Sciatic nerve (tissue), 2 donors: ENCODE measurements at regions not wholly inside any gene's neighbourhood (a gene's known extent, or its start where the extent isn't known, plus 50 kb on each side); places are given as distances from the start of the nearest gene placed in this dataset.

ENCODE experiments used
- ATAC-seq: fragments of 200-7000 bp; cut with Tn5 transposase; one replicate; pipeline ENCODE4 v1.9.1; 2020; ENCODE audit warnings: mild to moderate bottlenecking, moderate library complexity
- DNase-seq: peaks from one replicate; pipeline ENCODE4 v3.0.0-alpha.2; 2020; ENCODE audit warnings: low spot score
- intact Hi-C: fragments of 100-400 bp; cut with DNase I; formaldehyde crosslinking; loops from one replicate; pipeline ENCODE4 v1.14.2; 2022
- donor health status: DM: no; HTN: no; CAD: no.
- donor health status: DM: no; HTN: no; CAD: no.

DNA sequence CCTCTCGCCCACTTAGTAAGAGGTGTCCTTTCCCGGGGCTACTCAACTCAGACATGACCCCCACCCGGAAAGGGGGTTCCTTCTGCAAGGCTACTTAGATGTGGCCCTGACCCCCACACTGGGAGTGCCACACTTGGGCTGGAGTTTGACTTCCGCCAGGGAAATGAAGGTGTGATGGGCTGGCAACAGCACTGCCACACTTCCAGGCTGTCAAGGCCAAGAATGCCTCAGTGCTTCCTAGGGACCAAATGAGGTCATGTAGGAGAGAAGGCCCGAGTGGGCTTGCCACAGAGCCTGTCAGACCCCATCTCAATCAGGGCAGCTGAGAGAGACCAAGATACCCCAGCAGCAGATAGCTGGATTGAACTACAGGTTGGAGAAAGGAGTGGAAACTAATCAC lies 55.5 kb downstream of the DRD1 start:
- intact Hi-C loops = no loop called here
- DNase-seq = no peak
- no peak for ATAC-seq

DNA sequence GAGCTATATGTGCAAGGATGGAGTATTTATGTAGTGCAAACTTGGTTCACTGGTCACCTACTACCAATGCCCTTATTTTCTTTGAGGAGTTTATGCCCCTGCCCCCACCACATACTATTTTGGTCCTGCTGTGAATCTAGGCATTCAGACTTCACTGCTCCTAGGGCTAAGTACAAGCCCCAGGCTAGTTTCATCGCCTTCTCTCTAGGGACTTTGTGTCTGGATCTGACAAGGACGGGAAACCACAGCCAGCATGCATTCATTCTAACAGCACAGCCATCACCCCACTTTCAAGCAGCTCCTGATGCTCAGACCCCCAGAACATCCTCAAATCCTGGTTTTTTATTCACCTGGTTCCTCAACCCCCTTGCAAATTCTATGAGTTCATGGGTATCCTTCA lies 56.8 kb downstream of the DRD1 start:
- ATAC-seq (no peak), DNase-seq (no peak)
- intact Hi-C loops = no loop called here

DNA sequence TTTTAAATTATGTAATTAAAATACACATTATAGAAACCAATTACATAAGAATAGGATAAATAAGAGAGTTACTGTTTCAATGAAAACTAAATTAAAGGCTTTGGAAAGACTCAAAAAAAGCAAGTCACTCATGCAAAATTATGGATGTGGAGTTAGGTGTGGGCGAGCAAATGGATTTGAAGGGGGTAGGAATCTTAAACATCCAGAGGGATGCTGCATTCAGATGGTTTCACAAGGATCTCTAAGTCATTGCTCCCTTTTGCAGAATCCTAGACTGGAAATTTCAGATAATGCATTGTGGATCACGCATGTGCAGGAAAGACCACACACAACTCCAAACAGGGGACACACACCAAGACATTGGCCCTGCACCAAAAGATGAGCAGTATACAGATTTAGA lies 57.5 kb downstream of the DRD1 start:
- DNase-seq (no peak), ATAC-seq (no peak)
- intact Hi-C loops = no loop called here

DNA sequence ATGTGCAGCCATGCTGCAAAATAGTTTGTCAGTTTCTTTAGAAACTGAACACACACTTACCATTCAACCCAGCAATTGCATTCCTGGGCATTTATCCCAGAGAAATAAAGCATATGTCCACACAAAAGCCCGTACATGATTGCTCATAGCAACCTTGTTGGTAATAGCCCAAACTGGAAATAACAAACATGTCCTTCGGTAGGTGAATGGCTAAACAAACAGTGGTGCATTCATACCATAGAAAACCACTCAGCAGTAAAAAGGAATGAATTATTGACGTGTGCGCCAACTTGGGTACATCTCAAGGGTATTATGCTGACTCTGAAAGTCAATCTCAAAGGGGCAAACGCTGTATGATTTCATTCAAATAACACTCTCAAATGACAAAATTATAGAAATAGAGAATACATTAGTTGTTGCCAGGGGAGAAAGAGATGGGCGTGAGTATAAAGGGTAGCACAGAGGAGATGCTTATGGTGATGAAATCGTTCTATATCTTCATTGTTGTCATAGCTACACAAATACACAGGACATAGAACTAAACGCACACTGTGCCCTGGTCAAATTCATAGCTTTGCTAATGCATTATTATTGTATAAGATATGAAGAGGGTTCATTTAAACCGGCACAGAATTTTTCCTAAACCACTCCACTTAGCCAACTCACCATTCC lies 58.2 kb downstream of the DRD1 start:
- intact Hi-C loops = no loop called here
- ATAC-seq (no peak), DNase-seq (no peak)

DNA sequence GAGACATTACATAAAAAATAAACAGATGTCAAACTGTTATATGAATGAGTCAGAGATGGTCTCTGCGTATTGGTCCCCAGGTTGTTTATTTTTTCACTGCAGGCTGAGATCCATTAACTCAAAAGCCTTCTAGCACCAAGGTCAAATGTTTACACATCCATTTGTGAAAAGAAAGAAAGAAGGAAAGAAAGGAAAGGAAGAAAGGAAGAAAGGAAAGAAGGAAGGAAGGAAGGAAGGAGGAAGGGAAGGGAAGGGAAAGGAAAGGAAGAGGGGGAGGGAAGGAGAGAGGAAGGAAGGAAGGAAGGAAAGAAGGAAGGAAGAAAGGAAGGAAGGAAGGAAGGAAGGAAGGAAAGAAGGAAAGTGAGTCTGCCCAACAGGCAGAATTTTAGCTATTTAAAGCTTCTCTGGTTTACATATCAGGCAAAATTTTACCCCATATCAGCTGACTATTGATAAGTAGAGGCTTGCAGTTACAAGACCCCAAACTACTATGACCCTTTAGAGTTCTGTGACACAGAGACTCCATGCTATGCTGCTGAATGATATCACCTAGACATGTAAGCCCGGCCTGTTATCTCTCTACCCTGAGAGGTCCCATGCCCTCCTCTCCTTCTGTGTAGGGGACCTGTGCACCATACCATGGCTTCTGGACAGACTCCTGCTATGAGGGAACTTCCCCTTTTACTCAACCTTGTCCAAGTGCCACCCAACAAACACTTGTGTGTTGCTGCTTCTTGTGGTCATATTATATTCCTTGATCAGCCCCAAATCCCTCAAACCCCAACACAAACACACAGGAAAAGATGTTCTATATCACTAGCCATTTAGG lies 59.0 kb downstream of the DRD1 start:
- intact Hi-C loops = no loop called here
- ATAC-seq (no peak), DNase-seq (no peak)

DNA sequence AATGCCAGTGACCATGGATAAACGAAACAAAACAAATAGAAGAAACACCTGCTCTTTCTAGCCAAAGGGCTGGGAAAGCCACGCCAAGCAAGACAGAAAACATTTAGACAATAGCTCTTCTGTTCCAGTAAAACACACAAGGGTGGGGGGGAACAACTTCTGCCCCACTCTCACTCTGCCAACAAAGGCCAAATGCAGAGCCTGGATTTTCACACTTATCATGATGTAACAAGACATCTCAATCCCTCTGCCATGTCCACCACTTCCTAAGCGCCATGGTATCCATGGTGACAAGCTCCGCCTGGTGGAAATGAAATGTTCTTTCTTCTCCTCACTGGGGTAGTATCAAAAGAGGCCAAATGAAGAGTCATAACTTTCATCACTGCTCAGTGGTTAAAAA lies 60.6 kb downstream of the DRD1 start:
- ATAC-seq = no peak
- intact Hi-C loops = no loop called here
- no peak for DNase-seq

DNA sequence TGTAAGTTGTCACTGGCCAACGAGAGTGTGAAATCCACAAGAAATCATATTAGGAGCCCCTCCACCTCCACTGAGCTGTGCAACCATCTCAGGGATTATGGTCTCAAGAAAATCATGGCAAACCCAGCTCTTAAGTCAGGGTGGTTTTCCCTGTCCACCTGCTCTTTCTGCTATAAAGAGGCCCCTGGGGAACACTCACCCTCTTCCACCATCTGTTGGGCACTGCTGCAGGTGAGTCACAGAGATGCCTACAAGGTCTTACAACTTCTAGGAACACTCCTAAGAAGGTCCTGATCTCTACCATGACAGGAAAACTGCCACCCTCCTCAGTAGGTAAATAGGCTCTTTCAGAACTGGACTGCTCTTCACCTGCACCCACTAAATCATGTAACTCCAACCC lies 61.8 kb downstream of the DRD1 start:
- ATAC-seq (no peak), DNase-seq (no peak)
- intact Hi-C loops = no loop called here

DNA sequence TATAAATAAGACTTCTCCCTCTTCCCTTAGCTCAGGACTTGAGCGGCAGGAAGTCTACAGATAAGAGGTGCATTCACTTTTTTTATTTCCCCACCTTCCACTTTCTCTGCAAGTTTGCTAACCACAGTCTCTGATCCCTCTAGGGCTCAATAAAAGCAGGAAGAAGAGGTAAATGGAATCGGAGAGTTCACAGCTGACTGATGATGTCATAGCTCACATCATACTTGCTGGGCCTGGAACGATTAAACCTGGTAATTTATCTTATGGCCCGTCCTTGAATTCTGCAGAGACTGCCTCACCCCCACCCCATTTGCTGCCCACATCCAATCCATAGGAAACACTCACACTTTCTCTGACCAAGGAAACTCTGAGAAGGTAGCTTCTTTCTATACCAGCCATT lies 62.9 kb downstream of the DRD1 start:
- intact Hi-C loops = no loop called here
- ATAC-seq = no peak
- DNase-seq = no peak

DNA sequence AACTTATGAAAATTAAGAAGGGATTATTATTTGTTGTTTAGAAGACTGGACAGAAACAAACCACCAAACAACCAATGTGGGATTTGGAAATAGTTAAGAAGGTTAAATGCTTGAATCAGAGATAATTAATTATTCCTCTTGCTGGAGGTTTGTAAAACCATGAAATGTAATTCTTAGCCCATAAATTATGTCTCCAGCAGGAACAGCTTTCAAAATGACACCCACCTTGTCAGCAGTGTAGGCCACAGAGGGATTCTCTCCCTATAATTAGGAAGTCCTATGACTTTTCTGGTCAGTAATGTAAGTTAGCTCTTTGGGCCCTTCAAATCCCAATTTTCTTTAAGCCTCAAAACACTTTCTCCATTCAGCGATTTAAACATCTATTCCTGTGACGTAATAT lies 63.3 kb downstream of the DRD1 start:
- no peak for ATAC-seq
- no peak for DNase-seq
- intact Hi-C loops = no loop called here

DNA sequence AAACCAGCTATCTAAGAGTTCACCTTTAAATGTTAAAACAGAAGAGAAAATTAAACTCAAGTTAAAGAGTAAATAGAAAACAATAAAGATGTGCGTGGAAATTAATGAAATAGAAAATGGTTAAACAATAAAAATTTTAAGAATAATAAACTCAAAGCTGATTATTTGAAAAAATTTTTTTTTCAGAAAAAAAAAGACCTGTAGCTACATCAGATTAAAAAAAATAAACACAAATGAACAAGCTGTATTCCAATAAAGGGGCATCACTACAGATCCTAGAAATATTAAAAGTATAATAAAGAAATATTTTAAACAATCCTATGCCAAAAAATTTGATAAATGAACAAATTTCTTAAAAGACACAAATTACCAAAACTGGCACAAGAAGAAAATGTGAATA lies 64.1 kb downstream of the DRD1 start:
- DNase-seq (no peak), ATAC-seq (no peak)
- intact Hi-C loops = no loop called here

DNA sequence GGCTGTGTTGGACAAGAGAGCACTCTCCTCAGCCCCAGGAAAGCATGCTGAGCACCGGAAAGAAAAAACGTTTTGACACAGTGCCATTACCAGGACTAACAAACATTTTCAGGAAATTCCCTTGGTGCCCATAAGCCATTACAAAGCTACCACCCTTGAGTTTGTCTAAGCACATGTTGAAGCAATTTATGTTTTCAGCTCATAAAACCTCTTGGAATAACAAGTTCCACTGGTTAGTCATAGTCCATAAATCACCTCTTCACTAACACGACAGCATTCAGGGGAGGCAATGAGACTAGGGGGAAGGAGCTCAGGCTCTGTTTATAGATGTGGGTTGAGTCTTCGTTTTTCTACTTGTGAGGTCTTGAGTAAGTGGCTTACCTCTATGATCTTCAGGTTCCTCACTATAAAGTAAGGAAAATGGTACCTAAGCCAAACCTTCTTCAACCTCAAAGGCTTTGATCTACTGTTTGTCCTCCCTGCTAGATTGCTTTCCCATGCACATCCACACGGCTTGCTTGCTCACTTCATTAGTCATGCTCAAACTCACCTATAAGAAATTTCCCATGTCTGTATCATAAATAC lies 65.4 kb downstream of the DRD1 start:
- ATAC-seq = no peak

DNA sequence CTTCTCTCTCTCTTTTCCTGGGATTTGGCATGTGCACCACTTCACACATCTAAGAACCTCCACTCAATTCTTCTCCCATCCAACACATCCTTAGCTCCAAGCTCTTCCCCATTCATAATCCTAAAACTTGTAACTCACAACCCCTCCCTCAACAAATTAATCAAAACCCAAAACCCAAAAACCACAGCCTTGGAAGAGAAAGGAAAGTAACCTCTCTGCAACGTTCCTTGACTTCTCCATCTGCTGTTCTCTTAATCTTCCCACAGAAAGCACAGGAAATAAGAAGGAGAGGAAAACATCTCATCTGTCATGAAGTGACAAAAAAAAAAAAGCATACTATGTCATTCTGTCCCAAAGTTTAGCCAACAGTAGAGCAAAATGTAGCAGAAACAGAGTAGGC lies 66.2 kb downstream of the DRD1 start:
- intact Hi-C loops = no loop called here
- no peak for ATAC-seq
- DNase-seq = no peak

More for the DNA sequence above, 65.4 kb downstream of the DRD1 start:
- no peak for DNase-seq
- intact Hi-C loops = no loop called here

DNA sequence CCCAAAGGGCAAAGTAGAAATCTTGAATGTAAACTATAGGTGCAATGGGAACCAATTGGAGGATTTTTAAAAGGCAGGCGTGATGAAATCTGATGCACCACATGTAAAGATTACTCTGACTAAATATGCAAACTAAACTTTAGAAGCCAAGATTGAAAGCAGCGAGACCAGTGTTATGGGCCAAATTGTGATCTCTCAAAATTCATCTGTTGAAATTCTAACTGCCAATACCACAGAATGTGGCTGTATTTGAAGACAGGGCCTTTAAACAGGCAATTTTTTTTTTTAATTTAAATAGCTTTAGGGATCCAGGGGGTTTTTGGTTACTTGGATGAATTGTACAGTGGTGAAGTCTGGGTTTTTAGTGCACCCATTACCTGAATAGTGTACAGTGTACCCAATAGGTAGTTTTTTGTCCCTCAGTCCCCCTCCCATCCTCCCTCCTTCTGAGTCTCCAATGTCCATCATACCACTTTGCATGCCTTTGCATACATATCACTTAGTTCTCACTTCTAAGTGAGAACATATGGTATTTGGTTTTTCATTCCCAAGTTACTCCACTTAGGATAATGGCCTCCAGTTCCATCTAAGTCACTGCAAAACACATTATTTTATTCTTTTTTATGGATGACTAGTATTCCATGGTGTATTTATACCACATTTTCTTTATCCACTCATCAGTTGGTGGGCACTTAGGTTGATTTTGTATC lies 69.7 kb downstream of the DRD1 start:
- ATAC-seq (no peak), DNase-seq (no peak)
- intact Hi-C loops = no loop called here

DNA sequence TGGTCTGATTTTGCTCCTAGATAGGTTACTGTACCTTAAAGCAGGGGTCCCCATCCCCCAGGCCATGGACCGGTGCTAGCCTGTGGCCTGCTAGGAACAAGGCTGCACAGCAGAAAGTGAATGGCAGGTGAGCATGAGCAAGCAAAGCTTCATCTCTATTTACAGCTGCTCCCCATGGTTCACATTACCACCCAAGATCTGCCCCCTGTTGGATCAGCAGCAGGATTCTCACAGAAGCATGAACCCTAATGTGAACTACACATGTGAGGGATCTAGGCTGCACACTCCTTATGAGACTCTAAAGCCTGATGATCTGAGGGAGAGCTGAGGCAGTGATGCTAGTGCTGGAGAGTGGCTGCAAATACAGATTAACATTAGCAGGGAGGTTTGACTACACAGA lies 78.1 kb downstream of the DRD1 start:
- ATAC-seq (no peak), DNase-seq (no peak)
- intact Hi-C loops = no loop called here

DNA sequence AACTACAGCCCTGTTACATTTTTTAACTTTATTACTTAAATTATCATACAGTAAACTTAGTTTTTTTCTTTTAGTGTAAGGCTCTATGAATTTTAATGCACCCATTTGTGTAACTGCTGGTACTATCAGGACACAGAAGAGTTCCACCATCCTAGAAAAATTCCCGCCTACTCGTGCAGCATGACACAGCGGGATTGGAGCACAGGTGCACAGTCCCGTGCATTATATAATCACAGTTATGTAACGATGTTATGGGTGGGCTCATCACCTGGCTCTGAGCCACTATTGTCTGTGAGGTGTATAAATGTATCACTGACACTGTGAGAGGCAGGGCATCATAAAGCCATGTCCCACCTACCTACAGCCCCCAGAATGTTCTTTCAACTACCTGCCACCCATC lies 80.7 kb downstream of the DRD1 start:
- intact Hi-C loops = no loop called here
- DNase-seq = no peak
- ATAC-seq = no peak

DNA sequence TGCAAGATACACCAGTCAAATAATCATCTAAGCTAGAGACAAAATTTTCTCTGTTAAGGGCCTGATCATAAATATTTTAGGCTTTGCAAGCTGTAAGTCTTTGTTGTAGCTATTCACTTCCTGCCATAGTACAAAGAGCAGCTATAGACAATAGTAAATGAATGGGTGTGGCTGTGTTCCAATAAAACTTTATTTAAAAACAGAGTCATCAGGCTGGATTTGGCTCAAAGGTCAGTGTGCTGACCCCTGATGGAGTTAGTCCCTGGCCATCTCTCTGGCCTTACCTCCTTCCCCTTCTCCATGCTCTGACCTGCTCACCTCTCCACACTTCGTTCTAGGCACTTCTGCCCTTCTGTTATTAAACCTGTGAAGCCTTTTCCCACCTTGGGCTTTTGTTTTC lies 86.0 kb downstream of the DRD1 start:
- ATAC-seq = no peak
- intact Hi-C loops = no loop called here
- DNase-seq = no peak

DNA sequence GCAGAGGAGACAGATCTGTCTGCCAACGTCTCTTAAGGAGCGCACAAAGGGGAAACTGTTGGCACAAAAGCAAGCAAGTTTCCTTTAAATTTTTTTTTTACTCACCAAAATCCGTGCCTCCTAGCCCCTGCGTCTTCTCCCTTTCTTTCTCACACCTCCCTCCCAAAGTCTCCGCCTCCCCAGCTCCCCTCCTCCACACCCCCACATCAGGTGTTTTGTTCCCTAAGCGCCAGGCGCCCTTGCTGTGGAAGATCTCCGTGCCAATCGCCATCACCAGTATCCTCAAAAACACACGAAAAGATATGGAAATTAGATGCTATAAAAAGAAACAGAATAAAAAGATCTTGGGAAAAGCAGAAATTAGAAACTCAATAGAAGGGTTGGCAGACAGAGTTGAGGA lies 87.6 kb downstream of the DRD1 start:
- no peak for DNase-seq
- ATAC-seq = no peak
- intact Hi-C loops = no loop called here

DNA sequence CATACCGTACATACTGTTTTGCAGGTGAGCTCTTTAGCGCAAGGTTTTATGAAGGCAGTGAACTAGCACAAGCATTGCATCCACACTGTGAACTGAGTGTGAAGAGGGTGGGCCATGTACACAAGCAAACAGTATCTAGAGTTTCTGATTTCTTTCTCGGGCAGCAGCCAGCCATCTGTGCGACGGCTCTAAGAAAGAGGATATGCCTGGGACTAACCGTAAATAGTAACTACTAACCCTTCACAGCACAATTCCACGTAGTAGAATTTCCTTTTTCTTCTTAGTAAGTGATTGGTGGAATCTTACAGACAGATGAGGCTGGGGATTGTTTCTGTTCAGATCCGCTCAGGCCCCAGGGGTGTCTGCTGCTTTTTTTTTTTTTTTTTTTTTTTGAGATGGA lies 89.0 kb downstream of the DRD1 start:
- DNase-seq (no peak), ATAC-seq (no peak)
- intact Hi-C loops = no loop called here

DNA sequence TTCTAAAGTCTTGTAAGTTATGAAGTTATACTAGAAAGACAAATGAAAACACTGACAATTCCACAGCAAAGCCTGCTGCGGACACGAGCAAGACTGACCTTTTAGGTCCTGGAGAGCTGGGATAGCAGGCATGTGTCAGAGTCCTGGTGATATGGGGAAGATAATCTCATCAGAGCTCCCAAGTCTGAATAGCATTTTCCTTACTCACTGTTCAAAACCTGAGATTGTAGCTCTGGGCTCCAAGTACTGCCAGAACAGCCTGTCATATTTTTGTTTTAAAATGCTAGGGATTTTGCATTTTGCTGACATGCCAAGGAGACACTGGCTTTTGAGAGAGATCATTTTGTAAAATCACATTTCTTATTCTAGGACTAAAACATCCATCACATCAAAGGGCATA lies 90.1 kb downstream of the DRD1 start:
- DNase-seq (no peak), ATAC-seq (no peak)
- intact Hi-C loops = no loop called here
